GM23338 (cell line): ENCODE measurements at regions not wholly inside any gene's neighbourhood (a gene's known extent, or its start where the extent isn't known, plus 50 kb on each side); places are given as distances from the start of the nearest gene placed in this dataset.

Experiments used
- ATAC-seq: fragments of 200-7000 bp; cut with Tn5 transposase; 3 replicates; pipeline ENCODE4 v1.9.1; 2020
- DNase-seq: peaks from one replicate; pipeline ENCODE4 v3.0.0-alpha.2; 2015; ENCODE audit warnings: low spot score
- H2AFZ ChIP-seq: fragments of 200-600 bp; sonication (generic); 2 replicates; pipeline ENCODE4 v1.8.0; 2016; ENCODE audit warnings: antibody characterized with exemption, mild to moderate bottlenecking, moderate library complexity
- H3F3A ChIP-seq: fragments of 200-600 bp; sonication (generic); replicated peaks from 2 replicates; pipeline ENCODE4 v1.8.0; 2017; ENCODE audit warnings: antibody characterized with exemption, mixed run types, low read depth
- H3K27ac ChIP-seq: fragments of 200-600 bp; sonication (generic); 2 replicates; pipeline ENCODE4 v1.6.1; 2016; ENCODE audit warnings: low read depth
- H3K27me3 ChIP-seq: fragments of 200-600 bp; sonication (generic); 2 replicates; pipeline ENCODE4 v1.8.0; 2016; ENCODE audit warnings: mild to moderate bottlenecking, mixed run types, moderate library complexity; ENCODE audit not compliant: insufficient read depth
- H3K36me3 ChIP-seq: fragments of 200-600 bp; sonication (generic); 2 replicates; pipeline ENCODE4 v1.8.0; 2016; ENCODE audit warnings: mild to moderate bottlenecking; ENCODE audit not compliant: insufficient read depth
- H3K4me1 ChIP-seq: fragments of 200-600 bp; sonication (generic); 2 replicates; pipeline ENCODE4 v1.8.0; 2016; ENCODE audit warnings: mild to moderate bottlenecking, moderate library complexity; ENCODE audit not compliant: insufficient read depth
- H3K4me2 ChIP-seq: fragments of 200-600 bp; sonication (generic); 2 replicates; pipeline ENCODE4 v1.7.1; 2017; ENCODE audit warnings: mixed run types
- H3K4me3 ChIP-seq: fragments of 200-600 bp; sonication (generic); 2 replicates; pipeline ENCODE4 v1.6.1; 2016; ENCODE audit warnings: mixed run types
- H3K79me2 ChIP-seq: fragments of 200-600 bp; sonication (generic); replicated peaks from 2 replicates; pipeline ENCODE4 v1.8.0; 2017; ENCODE audit warnings: mild to moderate bottlenecking; ENCODE audit not compliant: insufficient read depth
- H3K9me2 ChIP-seq: fragments of 200-600 bp; sonication (generic); 2 replicates; pipeline ENCODE4 v1.8.0; 2017; ENCODE audit not compliant: insufficient read depth
- H4K20me1 ChIP-seq: fragments of 200-600 bp; sonication (generic); replicated peaks from 2 replicates; pipeline ENCODE4 v1.8.0; 2017; ENCODE audit warnings: mild to moderate bottlenecking; ENCODE audit not compliant: insufficient read depth
- H3K27ac Mint-ChIP-seq: 2 replicates; pipeline ENCODE4 v1.8.0; 2020; ENCODE audit warnings: inconsistent platforms, mild to moderate bottlenecking, moderate library complexity, mixed read lengths
- H3K27me3 Mint-ChIP-seq: 3 replicates; pipeline ENCODE4 v1.8.0; 2022; ENCODE audit warnings: low read depth, mild to moderate bottlenecking, moderate library complexity, mixed read lengths, inconsistent platforms; ENCODE audit not compliant: insufficient read depth, poor library complexity
- H3K36me3 Mint-ChIP-seq: 3 replicates; pipeline ENCODE4 v1.8.0; 2021; ENCODE audit warnings: low read depth, mild to moderate bottlenecking, inconsistent platforms, moderate library complexity, mixed read lengths
- H3K4me1 Mint-ChIP-seq: 3 replicates; pipeline ENCODE4 v1.8.0; 2020; ENCODE audit warnings: mild to moderate bottlenecking, inconsistent platforms, mixed read lengths
- H3K4me3 Mint-ChIP-seq: 3 replicates; pipeline ENCODE4 v1.8.0; 2021; ENCODE audit warnings: moderate library complexity, mild to moderate bottlenecking, inconsistent platforms, mixed read lengths
- H3K9me3 Mint-ChIP-seq: 3 replicates; pipeline ENCODE4 v1.8.0; 2020; ENCODE audit warnings: moderate library complexity, mild to moderate bottlenecking, inconsistent platforms, mixed read lengths
- CREB1 ChIP-seq: fragments of 250-450 bp; sonication (Bioruptor Pico); IDR thresholded peaks from 2 replicates; pipeline ENCODE4 v1.5.0; 2020; ENCODE audit warnings: low read depth, mild to moderate bottlenecking, moderate library complexity
- JUNB ChIP-seq: IDR thresholded peaks from one replicate; pipeline ENCODE4 v1.6.1; 2016; ENCODE audit warnings: antibody characterized with exemption; ENCODE audit not compliant: unreplicated experiment
- NANOG ChIP-seq: IDR thresholded peaks from 2 replicates; pipeline ENCODE4 v1.6.1; 2016; ENCODE audit warnings: antibody characterized with exemption, borderline replicate concordance
- ZNF114 ChIP-seq: fragments of 250-450 bp; sonication (Bioruptor Pico); IDR thresholded peaks from 2 replicates; pipeline ENCODE4 v1.5.0; 2020; ENCODE audit warnings: mild to moderate bottlenecking, moderate library complexity
- ZNF462 ChIP-seq: fragments of 250-450 bp; sonication (Bioruptor Pico); IDR thresholded peaks from 2 replicates; pipeline ENCODE4 v1.5.0; 2020; ENCODE audit warnings: mild to moderate bottlenecking, moderate library complexity

GRCh38 chr5:143699121-143699520 is 112.8 kb upstream of the HMHB1 start:
- Mint-ChIP-seq H3K36me3 (no peaks in the 10 kb centered on the region), H3K9me3 (no peaks in the 10 kb centered on the region), H3K4me3 (no peak overlapping the region), H3K27ac (no peak overlapping the region), H3K27me3 (peaks cover 2% of the 10 kb centered on the region), H3K4me1 (no peaks in the 10 kb centered on the region)
- Histone ChIP-seq H3F3A (no peaks in the 10 kb centered on the region), H3K9me2 (no peaks in the 10 kb centered on the region), H2AFZ (no peak overlapping the region), H3K4me3 (no peak overlapping the region), H3K79me2 (no peaks in the 10 kb centered on the region), H3K36me3 (no peaks in the 10 kb centered on the region), H3K4me1 (no peaks in the 10 kb centered on the region), H3K27me3 (no peaks in the 10 kb centered on the region), H3K27ac (no peak overlapping the region), H3K4me2 (no peak overlapping the region), H4K20me1 (no peaks in the 10 kb centered on the region)
- no peak for ATAC-seq
- no peak for DNase-seq
- TF ChIP-seq CREB1, result no peak
- TF ChIP-seq ZNF114, result no peak
- no peak for TF ChIP-seq JUNB
- TF ChIP-seq NANOG, result no peak
- no peak for TF ChIP-seq ZNF462 (CRISPR knock-in tag)

GRCh38 chr5:143698574-143698973 is 113.4 kb upstream of the HMHB1 start:
- no peaks in the 10 kb centered on the region for H3K36me3 Mint-ChIP-seq
- no peak for DNase-seq
- Histone ChIP-seq H3K27ac (no peak overlapping the region), H3K36me3 (no peaks in the 10 kb centered on the region), H4K20me1 (no peaks in the 10 kb centered on the region), H3K9me2 (no peaks in the 10 kb centered on the region), H3K79me2 (no peaks in the 10 kb centered on the region), H2AFZ (no peak overlapping the region), H3K4me2 (no peak overlapping the region), H3F3A (no peaks in the 10 kb centered on the region), H3K27me3 (no peaks in the 10 kb centered on the region), H3K4me3 (no peak overlapping the region), H3K4me1 (no peaks in the 10 kb centered on the region)
- no peak overlapping the region for H3K4me3 Mint-ChIP-seq
- H3K27me3 Mint-ChIP-seq, result peaks cover 2% of the 10 kb centered on the region
- no peak for ATAC-seq
- TF ChIP-seq ZNF462 (CRISPR knock-in tag), result no peak
- no peak for TF ChIP-seq CREB1
- no peaks in the 10 kb centered on the region for H3K4me1 Mint-ChIP-seq
- H3K9me3 Mint-ChIP-seq, result no peaks in the 10 kb centered on the region
- no peak overlapping the region for H3K27ac Mint-ChIP-seq
